Activated naive CD4-positive, alpha-beta T cell treated with anti-CD3 and anti-CD28 coated beads, Interleukin-2, amount 10 ng/mL, durations not matched to agents 7 days and 5 days (primary cell): ENCODE measurements at regions not wholly inside any gene's neighbourhood (a gene's known extent, or its start where the extent isn't known, plus 50 kb on each side); places are given as distances from the start of the nearest gene placed in this dataset.

Source experiments
- CTCF ChIA-PET: fragments of 350-600 bp; sonication (Branson Sonifier 250); formaldehyde crosslinking; loops from one replicate; lab custom pipeline; 2021; ENCODE audit warnings: antibody characterized with exemption; lab: Charles Lee
- DNase-seq: peaks from one replicate; pipeline ENCODE4 v3.0.0-alpha.2; 2020
- H3K27ac Mint-ChIP-seq: one replicate; pipeline ENCODE4 v1.8.0; 2021; ENCODE audit warnings: mild to moderate bottlenecking, moderate library complexity, mixed read lengths
- H3K27me3 Mint-ChIP-seq: one replicate; pipeline ENCODE4 v1.8.0; 2021; ENCODE audit warnings: mild to moderate bottlenecking, mixed read lengths
- H3K36me3 Mint-ChIP-seq: one replicate; pipeline ENCODE4 v1.8.0; 2021; ENCODE audit warnings: mixed read lengths
- H3K4me1 Mint-ChIP-seq: one replicate; pipeline ENCODE4 v1.8.0; 2021; ENCODE audit warnings: mixed read lengths
- H3K4me3 Mint-ChIP-seq: one replicate; pipeline ENCODE4 v1.8.0; 2021; ENCODE audit warnings: mild to moderate bottlenecking, moderate library complexity, mixed read lengths
- H3K9me3 Mint-ChIP-seq: one replicate; pipeline ENCODE4 v1.8.0; 2021; ENCODE audit warnings: mixed read lengths

GRCh38 chr5:28450997-28451396 lies 1412.6 kb upstream of the CDH9 start:
- no peak overlapping the region for H3K27ac Mint-ChIP-seq
- no peaks in the 10 kb centered on the region for H3K4me1 Mint-ChIP-seq
- CTCF ChIA-PET, result no interaction called here
- DNase-seq, result no peak
- H3K27me3 Mint-ChIP-seq, result no peaks in the 10 kb centered on the region
- no peaks in the 10 kb centered on the region for H3K36me3 Mint-ChIP-seq
- peaks cover 12% of the 10 kb centered on the region for H3K9me3 Mint-ChIP-seq
- H3K4me3 Mint-ChIP-seq, result no peak overlapping the region

GRCh38 chr5:28448791-28449190 lies 1410.4 kb upstream of the CDH9 start:
- CTCF ChIA-PET, result no interaction called here

GRCh38 chr5:28430565-28431178 lies 1392.3 kb upstream of the CDH9 start:
- Mint-ChIP-seq H3K36me3 (no peaks in the 10 kb centered on the region), H3K9me3 (peaks cover 17% of the 10 kb centered on the region), H3K27me3 (no peaks in the 10 kb centered on the region), H3K4me1 (no peaks in the 10 kb centered on the region), H3K27ac (no peak overlapping the region), H3K4me3 (no peak overlapping the region)
- CTCF ChIA-PET, result no interaction called here
- no peak for DNase-seq

More at GRCh38 chr5:28448791-28449190, 1410.4 kb upstream of the CDH9 start:
- Mint-ChIP-seq H3K9me3 (peaks cover 16% of the 10 kb centered on the region), H3K27ac (no peak overlapping the region), H3K36me3 (no peaks in the 10 kb centered on the region), H3K4me3 (no peak overlapping the region), H3K27me3 (no peaks in the 10 kb centered on the region), H3K4me1 (no peaks in the 10 kb centered on the region)
- no peak for DNase-seq

- Mint-ChIP-seq H3K36me3 (no peaks in the 10 kb centered on the region), H3K4me1 (no peaks in the 10 kb centered on the region), H3K4me3 (no peak overlapping the region), H3K27me3 (no peaks in the 10 kb centered on the region), H3K27ac (no peak overlapping the region), H3K9me3 (peaks cover 11% of the 10 kb centered on the region)
- CTCF ChIA-PET, result no interaction called here
- DNase-seq, result no peak
Observed at GRCh38 chr5:28421141-28421540, 1382.8 kb upstream of the CDH9 start.

- no peak overlapping the region for H3K4me3 Mint-ChIP-seq
Observed at GRCh38 chr5:28415791-28416443, 1377.5 kb upstream of the CDH9 start.

GRCh38 chr5:28414619-28415018 lies 1376.2 kb upstream of the CDH9 start:
- H3K27me3 Mint-ChIP-seq, result no peaks in the 10 kb centered on the region
- CTCF ChIA-PET, result no interaction called here
- H3K27ac Mint-ChIP-seq, result no peak overlapping the region
- H3K36me3 Mint-ChIP-seq, result no peaks in the 10 kb centered on the region
- DNase-seq, result no peak
- H3K4me3 Mint-ChIP-seq, result no peak overlapping the region
- no peaks in the 10 kb centered on the region for H3K4me1 Mint-ChIP-seq
- peaks cover 11% of the 10 kb centered on the region for H3K9me3 Mint-ChIP-seq

More at GRCh38 chr5:28415791-28416443, 1377.5 kb upstream of the CDH9 start:
- CTCF ChIA-PET, result no interaction called here
- no peak for DNase-seq
- peaks cover 8% of the 10 kb centered on the region for H3K9me3 Mint-ChIP-seq
- H3K27me3 Mint-ChIP-seq, result no peaks in the 10 kb centered on the region
- no peaks in the 10 kb centered on the region for H3K4me1 Mint-ChIP-seq
- no peaks in the 10 kb centered on the region for H3K36me3 Mint-ChIP-seq
- no peak overlapping the region for H3K27ac Mint-ChIP-seq

GRCh38 chr5:28408651-28409050 lies 1370.3 kb upstream of the CDH9 start:
- CTCF ChIA-PET, result no interaction called here
- Mint-ChIP-seq H3K27me3 (no peaks in the 10 kb centered on the region), H3K4me1 (no peaks in the 10 kb centered on the region), H3K27ac (no peak overlapping the region), H3K9me3 (peaks cover 11% of the 10 kb centered on the region), H3K36me3 (no peaks in the 10 kb centered on the region), H3K4me3 (no peak overlapping the region)
- DNase-seq, result no peak

GRCh38 chr5:28408186-28408585 lies 1369.8 kb upstream of the CDH9 start:
- H3K36me3 Mint-ChIP-seq, result no peaks in the 10 kb centered on the region
- peaks cover 9% of the 10 kb centered on the region for H3K9me3 Mint-ChIP-seq
- CTCF ChIA-PET, result no interaction called here
- H3K27ac Mint-ChIP-seq, result no peak overlapping the region
- no peak overlapping the region for H3K4me3 Mint-ChIP-seq
- no peak for DNase-seq
- no peaks in the 10 kb centered on the region for H3K4me1 Mint-ChIP-seq
- no peaks in the 10 kb centered on the region for H3K27me3 Mint-ChIP-seq

- CTCF ChIA-PET, result no interaction called here
- H3K4me1 Mint-ChIP-seq, result no peaks in the 10 kb centered on the region
- H3K27ac Mint-ChIP-seq, result no peak overlapping the region
- H3K9me3 Mint-ChIP-seq, result peaks cover 8% of the 10 kb centered on the region
- H3K36me3 Mint-ChIP-seq, result no peaks in the 10 kb centered on the region
- H3K27me3 Mint-ChIP-seq, result no peaks in the 10 kb centered on the region
- no peak for DNase-seq
- H3K4me3 Mint-ChIP-seq, result no peak overlapping the region
Observed at GRCh38 chr5:28404363-28405071, 1366.1 kb upstream of the CDH9 start.

GRCh38 chr5:28403846-28404245 lies 1365.5 kb upstream of the CDH9 start:
- DNase-seq, result no peak
- Mint-ChIP-seq H3K4me3 (no peak overlapping the region), H3K27ac (no peak overlapping the region), H3K36me3 (no peaks in the 10 kb centered on the region), H3K9me3 (peaks cover 8% of the 10 kb centered on the region), H3K27me3 (no peaks in the 10 kb centered on the region), H3K4me1 (no peaks in the 10 kb centered on the region)
- CTCF ChIA-PET, result no interaction called here

- no peaks in the 10 kb centered on the region for H3K4me1 Mint-ChIP-seq
- H3K27me3 Mint-ChIP-seq, result no peaks in the 10 kb centered on the region
- H3K36me3 Mint-ChIP-seq, result no peaks in the 10 kb centered on the region
- no peak overlapping the region for H3K27ac Mint-ChIP-seq
- H3K4me3 Mint-ChIP-seq, result no peak overlapping the region
- H3K9me3 Mint-ChIP-seq, result peaks cover 11% of the 10 kb centered on the region
- no peak for DNase-seq
- CTCF ChIA-PET, result no interaction called here
Observed at GRCh38 chr5:28402590-28403301, 1364.4 kb upstream of the CDH9 start.

GRCh38 chr5:28400076-28400475 lies 1361.7 kb upstream of the CDH9 start:
- Mint-ChIP-seq H3K27me3 (no peaks in the 10 kb centered on the region), H3K4me3 (no peak overlapping the region), H3K27ac (no peak overlapping the region), H3K36me3 (no peaks in the 10 kb centered on the region), H3K4me1 (no peaks in the 10 kb centered on the region), H3K9me3 (peaks cover 14% of the 10 kb centered on the region)
- no peak for DNase-seq
- CTCF ChIA-PET, result no interaction called here

GRCh38 chr5:28399211-28399610 lies 1360.8 kb upstream of the CDH9 start:
- peaks cover 12% of the 10 kb centered on the region for H3K9me3 Mint-ChIP-seq
- H3K4me1 Mint-ChIP-seq, result no peaks in the 10 kb centered on the region
- H3K27ac Mint-ChIP-seq, result no peak overlapping the region
- no peak for DNase-seq
- no peaks in the 10 kb centered on the region for H3K36me3 Mint-ChIP-seq
- no peak overlapping the region for H3K4me3 Mint-ChIP-seq
- H3K27me3 Mint-ChIP-seq, result no peaks in the 10 kb centered on the region
- CTCF ChIA-PET, result interaction anchor here (0.6 kb wide), 1 partner anchor 1883 kb away, joined by 3 read pairs; no protein-coding TSS in a partner anchor

- no peak overlapping the region for H3K4me3 Mint-ChIP-seq
- no peaks in the 10 kb centered on the region for H3K4me1 Mint-ChIP-seq
- no peaks in the 10 kb centered on the region for H3K27me3 Mint-ChIP-seq
- CTCF ChIA-PET, result no interaction called here
- H3K36me3 Mint-ChIP-seq, result no peaks in the 10 kb centered on the region
- no peak overlapping the region for H3K27ac Mint-ChIP-seq
- H3K9me3 Mint-ChIP-seq, result peaks cover 10% of the 10 kb centered on the region
- DNase-seq, result no peak
Observed at GRCh38 chr5:28398185-28398584, 1359.8 kb upstream of the CDH9 start.
